H1 (cell line): ENCODE measurements at regions not wholly inside any gene's neighbourhood (a gene's known extent, or its start where the extent isn't known, plus 50 kb on each side); places are given as distances from the start of the nearest gene placed in this dataset.

Experiments
- CTCF ChIA-PET: fragments of 300-600 bp; sonication (Branson Sonifier 250); formaldehyde crosslinking; loops from one replicate; lab custom pipeline; 2021; ENCODE audit not compliant: partially characterized antibody; lab: Charles Lee
- POLR2A ChIA-PET: fragments of 300-600 bp; sonication (Branson Sonifier 250); formaldehyde crosslinking; loops from one replicate; lab custom pipeline; 2021; ENCODE audit warnings: inconsistent platforms; ENCODE audit not compliant: partially characterized antibody; lab: Charles Lee
- DNase-seq, 2 experiments: peaks; one replicate each; pipeline versions ENCODE4 v3.0.0 to v3.0.0-alpha.2; 2010 to 2022; ENCODE audit warnings: low spot score in 2 of 2, low read depth in 1 of 2, mixed read lengths in 1 of 2
- FAIRE-seq: peaks from 2 replicates; lab custom pipeline; 2011; peaks lifted over from hg19 to GRCh38; lab: Jason Lieb, UNC
- H2AFZ ChIP-seq: 2 replicates; pipeline ENCODE4 v1.8.1; 2012; ENCODE audit warnings: low read length, inconsistent platforms
- H2AK5ac ChIP-seq: 2 replicates; pipeline ENCODE4 v1.6.1; 2013; ENCODE audit warnings: low read depth, low read length
- H2BK120ac ChIP-seq: replicated peaks from 2 replicates; pipeline ENCODE3; 2013; ENCODE audit warnings: low read depth, low read length, inconsistent platforms
- H2BK12ac ChIP-seq: 2 replicates; pipeline ENCODE4 v1.6.1; 2013; ENCODE audit warnings: low read depth, low read length
- H2BK15ac ChIP-seq: 2 replicates; pipeline ENCODE4 v1.6.1; 2013; ENCODE audit warnings: low read length
- H2BK20ac ChIP-seq: 2 replicates; pipeline ENCODE4 v1.6.1; 2013; ENCODE audit warnings: low read length
- H2BK5ac ChIP-seq: 2 replicates; pipeline ENCODE4 v1.6.1; 2013; ENCODE audit warnings: low read depth, low read length
- H3K14ac ChIP-seq: 2 replicates; pipeline ENCODE4 v1.6.1; 2013; ENCODE audit warnings: inconsistent platforms; ENCODE audit not compliant: insufficient read length
- H3K18ac ChIP-seq: 2 replicates; pipeline ENCODE4 v1.6.1; 2013; ENCODE audit warnings: low read length; ENCODE audit errors: extremely low read depth
- H3K23ac ChIP-seq: 2 replicates; pipeline ENCODE4 v1.6.1; 2013; ENCODE audit warnings: inconsistent platforms; ENCODE audit not compliant: insufficient read length
- H3K23me2 ChIP-seq: 2 replicates; pipeline ENCODE4 v1.6.1; 2013; ENCODE audit warnings: low read depth, low read length
- H3K27ac ChIP-seq: 2 replicates; pipeline ENCODE4 v1.6.1; 2011; ENCODE audit warnings: low read depth, low read length, inconsistent platforms
- H3K27me3 ChIP-seq, 4 experiments: replicated peaks in 1 of 4; 1 replicate in 1 of 4; 2 replicates in 3 of 4; pipeline versions ENCODE4 v1.6.1 to v1.8.1; 2011 to 2013; ENCODE audit warnings: low read length in 3 of 4, mild to moderate bottlenecking in 3 of 4, inconsistent platforms in 2 of 4, mixed read lengths in 2 of 4, moderate library complexity in 1 of 4; ENCODE audit not compliant: control insufficient read depth in 3 of 4, insufficient read depth in 3 of 4; ENCODE audit errors: extremely low read depth in 1 of 4
- H3K36me3 ChIP-seq, 4 experiments: 2 replicates each; pipeline versions ENCODE4 v1.6.1 to v1.8.1; 2011 to 2013; ENCODE audit warnings: mild to moderate bottlenecking in 4 of 4, low read length in 3 of 4, moderate library complexity in 2 of 4, control low read depth in 1 of 4, inconsistent platforms in 1 of 4; ENCODE audit not compliant: insufficient read depth in 4 of 4, control insufficient read depth in 2 of 4
- H3K4ac ChIP-seq: replicated peaks from 2 replicates; pipeline ENCODE3; 2013; ENCODE audit warnings: low read length, low read depth, mixed read lengths, inconsistent platforms; ENCODE audit not compliant: insufficient read length
- H3K4me1 ChIP-seq, 4 experiments: replicated peaks in 1 of 4; 1 replicate in 1 of 4; 2 replicates in 3 of 4; pipeline versions ENCODE4 v1.6.1 to v1.8.1; 2011 to 2013; ENCODE audit warnings: low read length in 3 of 4, inconsistent platforms in 2 of 4, mixed read lengths in 1 of 4; ENCODE audit not compliant: insufficient read depth in 4 of 4, control insufficient read depth in 3 of 4
- H3K4me2 ChIP-seq, 2 experiments: 2 replicates each; pipeline versions ENCODE4 v1.6.1 to v1.8.1; 2011 to 2013; ENCODE audit warnings: low read depth in 2 of 2, low read length in 2 of 2, control low read depth in 1 of 2, inconsistent platforms in 1 of 2, mild to moderate bottlenecking in 1 of 2; ENCODE audit not compliant: insufficient read depth in 1 of 2
- H3K4me3 ChIP-seq, 4 experiments: fragments of 200-600, 300-600 bp in 1 of 4; sonication (generic), shearing (Covaris generic), sonication (Bioruptor Twin) in 1 of 4; 2 replicates each; pipeline versions ENCODE4 v1.5.1 to v1.8.1; 2011 to 2016; ENCODE audit warnings: low read length in 4 of 4, low read depth in 3 of 4, control low read depth in 2 of 4, inconsistent platforms in 2 of 4, mild to moderate bottlenecking in 2 of 4, mixed read lengths in 1 of 4, moderate library complexity in 1 of 4; ENCODE audit not compliant: insufficient read depth in 2 of 4; ENCODE audit errors: extremely low read depth in 1 of 4
- H3K56ac ChIP-seq: replicated peaks from 2 replicates; pipeline ENCODE3; 2013; ENCODE audit warnings: low read depth, mild to moderate bottlenecking, mixed read lengths, low read length, inconsistent platforms; ENCODE audit not compliant: insufficient read length
- H3K79me1 ChIP-seq: 2 replicates; pipeline ENCODE4 v1.6.1; 2013; ENCODE audit warnings: low read depth, low read length, control low read depth
- H3K79me2 ChIP-seq, 2 experiments: 2 replicates each; pipeline versions ENCODE4 v1.6.1 to v1.8.1; 2012 to 2013; ENCODE audit warnings: low read length in 2 of 2, mild to moderate bottlenecking in 2 of 2, inconsistent platforms in 1 of 2; ENCODE audit not compliant: insufficient read depth in 2 of 2, control insufficient read depth in 1 of 2
- H3K9ac ChIP-seq, 4 experiments: replicated peaks in 1 of 4; 1 replicate in 1 of 4; 2 replicates in 3 of 4; pipeline versions ENCODE4 v1.6.1 to v1.8.1; 2011 to 2013; ENCODE audit warnings: low read depth in 3 of 4, low read length in 3 of 4, control low read depth in 2 of 4, mild to moderate bottlenecking in 2 of 4, moderate library complexity in 2 of 4, inconsistent platforms in 1 of 4; ENCODE audit errors: extremely low read depth in 1 of 4
- H3K9me3 ChIP-seq, 2 experiments: 2 replicates each; pipeline versions ENCODE4 v1.6.1 to v1.8.1; 2012 to 2013; ENCODE audit warnings: mild to moderate bottlenecking in 2 of 2, moderate library complexity in 2 of 2, control low read depth in 1 of 2, inconsistent platforms in 1 of 2, low read depth in 1 of 2, low read length in 1 of 2, mixed read lengths in 1 of 2; ENCODE audit not compliant: insufficient read depth in 2 of 2
- H4K20me1 ChIP-seq, 2 experiments: replicated peaks in 1 of 2; 2 replicates each; pipeline versions ENCODE3 to v1.8.1; 2011 to 2013; ENCODE audit warnings: inconsistent platforms in 2 of 2, low read length in 2 of 2, mild to moderate bottlenecking in 1 of 2; ENCODE audit not compliant: insufficient read depth in 2 of 2, control insufficient read depth in 1 of 2
- H4K5ac ChIP-seq: 2 replicates; pipeline ENCODE4 v1.6.1; 2013; ENCODE audit warnings: low read length, low read depth, mixed read lengths, inconsistent platforms; ENCODE audit not compliant: insufficient read length
- H4K8ac ChIP-seq: 2 replicates; pipeline ENCODE4 v1.8.0; 2013; ENCODE audit warnings: mild to moderate bottlenecking, moderate library complexity, low read length, inconsistent platforms; ENCODE audit not compliant: insufficient read depth; ENCODE audit errors: extremely low read depth
- H4K91ac ChIP-seq: replicated peaks from 2 replicates; pipeline ENCODE3; 2013; ENCODE audit warnings: low read length, mixed read lengths, inconsistent platforms; ENCODE audit not compliant: insufficient read length
- CTBP2 ChIP-seq: IDR thresholded peaks from 2 replicates; pipeline ENCODE4 v1.7.0; 2011; ENCODE audit warnings: borderline replicate concordance, mild to moderate bottlenecking, moderate library complexity, mixed read lengths, low read length; ENCODE audit not compliant: insufficient read depth, insufficient read length
- GABPA ChIP-seq: IDR thresholded peaks from 2 replicates; pipeline ENCODE4 v1.6.1; 2011; ENCODE audit warnings: mild to moderate bottlenecking, low read length, moderate library complexity, borderline replicate concordance; ENCODE audit not compliant: insufficient read depth
- JUND ChIP-seq: IDR thresholded peaks from 2 replicates; pipeline ENCODE4 v1.6.1; 2011; ENCODE audit warnings: mild to moderate bottlenecking, improper control_type of control experiment, low read length
- SAP30 ChIP-seq: fragments of 300-600 bp; sonication (generic); IDR thresholded peaks from 2 replicates; pipeline ENCODE4 v1.7.1; 2012; ENCODE audit warnings: low read length, moderate library complexity, mild to moderate bottlenecking, inconsistent platforms; ENCODE audit not compliant: insufficient read depth, insufficient replicate concordance
- SP1 ChIP-seq: IDR thresholded peaks from 2 replicates; pipeline ENCODE4 v1.6.1; 2011; ENCODE audit warnings: low read depth, low read length
- TF ChIP-seq, protein P1 (sequence below): IDR thresholded peaks from 2 replicates; pipeline ENCODE4 v1.6.1; 2012; ENCODE audit warnings: inconsistent platforms

GRCh38 chr20:55918471-55918870 lies 86.8 kb downstream of the CBLN4 start (continued):
- no peak for TF ChIP-seq CTBP2

DNA sequence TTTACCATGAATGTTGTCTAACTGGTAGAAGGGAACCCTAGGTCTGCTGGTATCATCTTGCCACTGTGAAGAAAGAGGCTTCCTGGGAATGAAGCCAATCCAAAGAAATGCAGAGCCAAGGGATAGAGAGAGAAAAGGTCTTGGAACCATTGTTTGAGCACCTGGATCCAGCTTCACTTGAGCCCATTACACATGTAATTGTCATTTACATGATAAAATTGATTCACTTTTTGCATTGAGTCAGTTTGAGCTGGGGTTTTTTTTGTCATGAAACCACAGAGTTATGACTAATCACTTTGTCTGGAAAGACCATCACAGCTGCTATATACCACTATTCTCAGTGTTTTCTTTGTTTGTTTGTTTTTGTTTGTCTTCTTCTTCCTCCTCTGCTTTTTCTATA lies 112.3 kb downstream of the CBLN4 start:
- H3K4me3 ChIP-seq, result no peak overlapping the region
- no peak overlapping the region for H2BK15ac ChIP-seq
- peaks cover 38 to 40% of the 10 kb centered on the region in 2 experiments for H3K9me3 ChIP-seq
- H3K27ac ChIP-seq, result no peak overlapping the region
- H4K5ac ChIP-seq, result no peak overlapping the region
- no peaks in the 10 kb centered on the region for H3K79me1 ChIP-seq
- H2BK5ac ChIP-seq, result no peak overlapping the region
- H4K20me1 ChIP-seq, result no peaks in the 10 kb centered on the region
- H3K79me2 ChIP-seq, result no peaks in the 10 kb centered on the region
- H4K8ac ChIP-seq, result no peak overlapping the region
- H2AK5ac ChIP-seq, result no peak overlapping the region
- no peak overlapping the region for H3K18ac ChIP-seq
- no peak overlapping the region for H3K9ac ChIP-seq
- H2BK12ac ChIP-seq, result no peak overlapping the region
- H2AFZ ChIP-seq, result no peak overlapping the region
- H3K23me2 ChIP-seq, result no peaks in the 10 kb centered on the region
- H3K56ac ChIP-seq, result no peak overlapping the region
- H3K23ac ChIP-seq, result no peak overlapping the region
- CTCF ChIA-PET, result no interaction called here
- no peak overlapping the region for H2BK20ac ChIP-seq
- no peaks in the 10 kb centered on the region for H3K4me1 ChIP-seq
- no peak overlapping the region for H3K4ac ChIP-seq
- H3K4me2 ChIP-seq, result no peak overlapping the region
- DNase-seq (no peak), FAIRE-seq (no peak)
- H3K36me3 ChIP-seq, result no peaks in the 10 kb centered on the region
- no peak overlapping the region for H3K14ac ChIP-seq
- H4K91ac ChIP-seq, result no peak overlapping the region
- no peaks in the 10 kb centered on the region for H3K27me3 ChIP-seq
- no peak overlapping the region for H2BK120ac ChIP-seq
- POLR2A ChIA-PET, result no interaction called here
- TF ChIP-seq SP1 (no peak), SAP30 (no peak), JUND (no peak), GABPA (no peak)
- TF ChIP-seq, protein P1, sequence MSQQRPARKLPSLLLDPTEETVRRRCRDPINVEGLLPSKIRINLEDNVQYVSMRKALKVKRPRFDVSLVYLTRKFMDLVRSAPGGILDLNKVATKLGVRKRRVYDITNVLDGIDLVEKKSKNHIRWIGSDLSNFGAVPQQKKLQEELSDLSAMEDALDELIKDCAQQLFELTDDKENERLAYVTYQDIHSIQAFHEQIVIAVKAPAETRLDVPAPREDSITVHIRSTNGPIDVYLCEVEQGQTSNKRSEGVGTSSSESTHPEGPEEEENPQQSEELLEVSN, result no peak
